ENCODE measurements at regions not wholly inside any gene's neighbourhood (a gene's known extent, or its start where the extent isn't known, plus 50 kb on each side); places are given as distances from the start of the nearest gene placed in this dataset.
"Not testable (repeated sequence)": the region's sequence is repeated elsewhere in the genome, so short reads cannot be mapped to it uniquely, and the experiment has no call there.

GRCh38 chr20:26171875-26172274, 475.2 kb upstream of the ZNF337 start:
- intact Hi-C loops (cut with DNase I; ENCODE audit: low total_unique reads); H3K27ac ChIP-seq; H3K4me3 ChIP-seq; DNase-seq; H3K9me3 ChIP-seq; H3K4me1 ChIP-seq; H3K27me3 ChIP-seq; H3K36me3 ChIP-seq: not testable (repeated sequence)

DNA sequence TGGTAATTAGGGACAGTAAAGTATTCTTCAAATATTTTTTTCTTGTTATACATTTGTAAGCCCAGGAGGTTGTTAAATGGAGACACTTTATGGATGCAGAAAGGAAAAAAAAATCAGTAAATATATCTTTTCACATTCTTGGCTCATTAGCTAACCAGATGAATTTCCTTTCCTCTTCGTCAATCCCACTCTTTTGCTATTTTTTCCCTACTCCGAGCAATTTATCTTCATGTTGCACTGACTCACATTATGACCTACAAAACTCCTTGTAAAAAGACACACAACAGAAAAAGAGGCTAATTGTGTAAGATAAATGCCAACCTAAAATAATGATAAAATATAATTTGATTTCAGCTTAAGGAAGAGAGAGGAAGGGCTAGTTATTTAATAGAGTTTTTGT, 472.9 kb upstream of the ZNF337 start:
- DNase-seq = no peak
- intact Hi-C loops (cut with DNase I; ENCODE audit: low total_unique reads) = no loop called here
- no peak overlapping the region for H3K27ac ChIP-seq
- TF ChIP-seq, protein P1, sequence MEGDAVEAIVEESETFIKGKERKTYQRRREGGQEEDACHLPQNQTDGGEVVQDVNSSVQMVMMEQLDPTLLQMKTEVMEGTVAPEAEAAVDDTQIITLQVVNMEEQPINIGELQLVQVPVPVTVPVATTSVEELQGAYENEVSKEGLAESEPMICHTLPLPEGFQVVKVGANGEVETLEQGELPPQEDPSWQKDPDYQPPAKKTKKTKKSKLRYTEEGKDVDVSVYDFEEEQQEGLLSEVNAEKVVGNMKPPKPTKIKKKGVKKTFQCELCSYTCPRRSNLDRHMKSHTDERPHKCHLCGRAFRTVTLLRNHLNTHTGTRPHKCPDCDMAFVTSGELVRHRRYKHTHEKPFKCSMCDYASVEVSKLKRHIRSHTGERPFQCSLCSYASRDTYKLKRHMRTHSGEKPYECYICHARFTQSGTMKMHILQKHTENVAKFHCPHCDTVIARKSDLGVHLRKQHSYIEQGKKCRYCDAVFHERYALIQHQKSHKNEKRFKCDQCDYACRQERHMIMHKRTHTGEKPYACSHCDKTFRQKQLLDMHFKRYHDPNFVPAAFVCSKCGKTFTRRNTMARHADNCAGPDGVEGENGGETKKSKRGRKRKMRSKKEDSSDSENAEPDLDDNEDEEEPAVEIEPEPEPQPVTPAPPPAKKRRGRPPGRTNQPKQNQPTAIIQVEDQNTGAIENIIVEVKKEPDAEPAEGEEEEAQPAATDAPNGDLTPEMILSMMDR (IDR thresholded peaks at IDR 0.05) = no peak
- H3K4me1 ChIP-seq = no peaks in the 10 kb centered on the region
- H3K36me3 ChIP-seq = no peaks in the 10 kb centered on the region
- no peak overlapping the region for H3K4me3 ChIP-seq
- H3K27me3 ChIP-seq = no peaks in the 10 kb centered on the region
- H3K9me3 ChIP-seq = no peaks in the 10 kb centered on the region

DNA sequence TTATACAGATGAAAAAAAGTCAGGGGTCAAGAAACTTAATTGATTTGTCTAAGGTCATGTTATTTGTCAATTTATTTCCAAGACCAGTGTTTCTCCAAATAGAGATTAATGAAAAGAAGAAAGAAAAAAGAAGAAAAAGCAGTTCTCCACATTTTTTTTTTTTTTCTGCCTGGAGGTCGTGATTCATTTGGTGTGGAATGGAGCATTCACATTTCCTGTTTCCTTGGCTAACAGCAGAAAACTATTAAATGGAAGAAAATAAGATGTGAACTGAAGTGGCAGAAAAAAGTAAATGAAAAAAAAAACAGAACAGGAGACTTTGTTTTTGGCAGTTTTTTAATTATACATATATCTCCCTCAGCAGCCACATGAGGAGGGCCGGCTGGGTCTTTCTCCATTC, 470.8 kb upstream of the ZNF337 start:
- Histone ChIP-seq H3K4me3 (no peak overlapping the region), H3K27me3 (no peaks in the 10 kb centered on the region), H3K9me3 (no peaks in the 10 kb centered on the region), H3K27ac (no peak overlapping the region), H3K36me3 (no peaks in the 10 kb centered on the region), H3K4me1 (no peaks in the 10 kb centered on the region)
- TF ChIP-seq, protein P1 (IDR thresholded peaks at IDR 0.05) = no peak
- intact Hi-C loops (cut with DNase I; ENCODE audit: low total_unique reads) = no loop called here
- DNase-seq = no peak

- H3K4me3 ChIP-seq = no peak overlapping the region
- no peaks in the 10 kb centered on the region for H3K9me3 ChIP-seq
- intact Hi-C loops (cut with DNase I; ENCODE audit: low total_unique reads) = no loop called here
- no peaks in the 10 kb centered on the region for H3K27me3 ChIP-seq
- TF ChIP-seq, protein P1 (IDR thresholded peaks at IDR 0.05) = no peak
- no peak for DNase-seq
- H3K27ac ChIP-seq = no peak overlapping the region
- no peaks in the 10 kb centered on the region for H3K4me1 ChIP-seq
- no peaks in the 10 kb centered on the region for H3K36me3 ChIP-seq
These were observed 467.2 kb upstream of the ZNF337 start for GRCh38 chr20:26163890-26164289.

GRCh38 chr20:26163151-26163550, 466.5 kb upstream of the ZNF337 start:
- H3K9me3 ChIP-seq; H3K27me3 ChIP-seq; H3K27ac ChIP-seq; H3K36me3 ChIP-seq; DNase-seq; intact Hi-C loops (cut with DNase I; ENCODE audit: low total_unique reads); H3K4me1 ChIP-seq; H3K4me3 ChIP-seq: not testable (repeated sequence)

DNA sequence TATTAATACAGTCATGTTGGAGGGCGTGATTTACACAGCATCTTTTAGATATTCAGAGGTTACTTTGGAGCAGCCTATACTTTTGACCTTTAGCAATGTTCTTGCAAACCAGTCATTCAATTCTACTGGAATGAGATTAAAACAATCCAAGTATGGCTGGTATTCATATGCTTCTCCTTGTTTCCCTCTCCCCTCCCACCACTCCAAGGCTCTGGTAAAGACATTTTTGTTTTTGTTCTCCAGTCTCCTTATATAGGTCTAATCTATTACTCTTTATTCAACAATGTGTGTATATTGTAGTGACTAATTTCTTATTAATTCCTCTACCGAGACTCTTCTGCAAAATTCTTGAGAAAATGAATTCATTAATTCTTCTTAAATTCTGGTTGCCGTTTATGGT, 465.1 kb upstream of the ZNF337 start:
- H3K27me3 ChIP-seq; H3K27ac ChIP-seq; intact Hi-C loops (cut with DNase I; ENCODE audit: low total_unique reads); H3K36me3 ChIP-seq; H3K4me1 ChIP-seq; DNase-seq; H3K9me3 ChIP-seq; H3K4me3 ChIP-seq: not testable (repeated sequence)

- H3K4me3 ChIP-seq; intact Hi-C loops (cut with DNase I; ENCODE audit: low total_unique reads); H3K27me3 ChIP-seq; H3K36me3 ChIP-seq; DNase-seq; H3K9me3 ChIP-seq; H3K27ac ChIP-seq; H3K4me1 ChIP-seq: not testable (repeated sequence)
These were observed 464.3 kb upstream of the ZNF337 start for GRCh38 chr20:26160916-26161315.

DNA sequence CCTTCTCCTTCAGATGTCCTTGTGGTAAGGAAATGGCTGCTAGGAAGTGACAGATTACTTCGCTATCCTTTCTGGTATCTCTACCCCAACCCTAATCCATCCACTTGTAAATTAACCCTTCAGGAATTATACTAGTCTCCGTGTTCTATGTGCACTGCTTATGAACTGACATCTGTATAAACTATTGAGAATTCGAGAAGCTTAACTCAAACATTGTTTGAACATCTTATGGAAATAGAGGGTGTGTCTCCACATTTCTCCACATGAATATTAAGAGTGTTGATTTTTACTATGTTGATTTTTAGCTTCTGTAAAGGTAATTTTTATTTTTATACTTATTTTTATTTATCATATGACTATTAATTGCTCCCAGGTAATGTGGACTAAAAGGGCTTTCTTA, 457.6 kb upstream of the ZNF337 start:
- Histone ChIP-seq H3K36me3 (no peaks in the 10 kb centered on the region), H3K4me1 (no peaks in the 10 kb centered on the region), H3K4me3 (no peak overlapping the region), H3K9me3 (no peaks in the 10 kb centered on the region), H3K27me3 (peaks cover 0 to 3% of the 10 kb centered on the region in 2 donors), H3K27ac (no peak overlapping the region)
- TF ChIP-seq, protein P1 (IDR thresholded peaks at IDR 0.05) = no peak
- intact Hi-C loops (cut with DNase I; ENCODE audit: low total_unique reads) = no loop called here
- no peak for DNase-seq

Data from tibial artery (tissue), 4 donors.